ENCODE measurements at regions not wholly inside any gene's neighbourhood (a gene's known extent, or its start where the extent isn't known, plus 50 kb on each side); places are given as distances from the start of the nearest gene placed in this dataset.

DNA sequence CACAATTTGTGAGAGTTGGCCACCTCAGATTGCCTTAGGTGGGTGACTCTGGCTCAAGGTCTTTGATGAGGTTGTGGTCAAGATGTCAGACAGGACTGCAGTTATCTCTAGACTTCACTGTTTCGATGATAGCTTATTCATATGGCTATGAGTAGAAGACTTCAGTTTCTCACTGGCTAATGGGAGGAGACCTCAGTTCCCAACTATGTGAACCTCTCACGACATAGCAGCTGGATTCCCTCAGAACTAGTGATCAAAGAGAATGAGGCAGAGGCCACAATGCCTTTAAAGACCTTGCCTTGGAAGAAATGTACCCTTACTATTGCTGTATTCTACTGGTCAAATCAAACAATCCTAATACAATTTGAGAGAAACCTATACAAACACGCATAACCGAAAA lies 607.5 kb upstream of the ROBO2 start:
- TF ChIP-seq, protein P1, sequence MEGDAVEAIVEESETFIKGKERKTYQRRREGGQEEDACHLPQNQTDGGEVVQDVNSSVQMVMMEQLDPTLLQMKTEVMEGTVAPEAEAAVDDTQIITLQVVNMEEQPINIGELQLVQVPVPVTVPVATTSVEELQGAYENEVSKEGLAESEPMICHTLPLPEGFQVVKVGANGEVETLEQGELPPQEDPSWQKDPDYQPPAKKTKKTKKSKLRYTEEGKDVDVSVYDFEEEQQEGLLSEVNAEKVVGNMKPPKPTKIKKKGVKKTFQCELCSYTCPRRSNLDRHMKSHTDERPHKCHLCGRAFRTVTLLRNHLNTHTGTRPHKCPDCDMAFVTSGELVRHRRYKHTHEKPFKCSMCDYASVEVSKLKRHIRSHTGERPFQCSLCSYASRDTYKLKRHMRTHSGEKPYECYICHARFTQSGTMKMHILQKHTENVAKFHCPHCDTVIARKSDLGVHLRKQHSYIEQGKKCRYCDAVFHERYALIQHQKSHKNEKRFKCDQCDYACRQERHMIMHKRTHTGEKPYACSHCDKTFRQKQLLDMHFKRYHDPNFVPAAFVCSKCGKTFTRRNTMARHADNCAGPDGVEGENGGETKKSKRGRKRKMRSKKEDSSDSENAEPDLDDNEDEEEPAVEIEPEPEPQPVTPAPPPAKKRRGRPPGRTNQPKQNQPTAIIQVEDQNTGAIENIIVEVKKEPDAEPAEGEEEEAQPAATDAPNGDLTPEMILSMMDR (IDR thresholded peaks at IDR 0.05): no peak
- no peak for TF ChIP-seq EP300 (IDR thresholded peaks at IDR 0.05; ENCODE audit: low read depth)

Data from transverse colon (tissue), 3 donors.